Stimulated activated CD4-positive, alpha-beta T cell treated with anti-CD3 and anti-CD28 coated beads, Interleukin-12 subunit alpha, Interleukin-12 subunit beta, amount 100 ng/mL, for 48 hours (primary cell): ENCODE measurements at regions not wholly inside any gene's neighbourhood (a gene's known extent, or its start where the extent isn't known, plus 50 kb on each side); places are given as distances from the start of the nearest gene placed in this dataset.

Experiments used
- DNase-seq, 3 donors: peaks; one replicate each; pipeline ENCODE4 v3.0.0-alpha.2; 2020; ENCODE audit warnings: low read depth in 2 of 3, low spot score in 1 of 3

- DNase-seq: no peak
Measured at GRCh38 chr5:2658881-2659470, 92.5 kb downstream of the IRX2 start.

GRCh38 chr5:2658447-2658846 is 93.0 kb downstream of the IRX2 start:
- DNase-seq: no peak

GRCh38 chr5:2657151-2657550 is 94.3 kb downstream of the IRX2 start:
- no peak for DNase-seq

GRCh38 chr5:2656206-2656605 is 95.3 kb downstream of the IRX2 start:
- no peak for DNase-seq

- DNase-seq: no peak
Measured at GRCh38 chr5:2653991-2654390, 97.5 kb downstream of the IRX2 start.

GRCh38 chr5:2651116-2651515 is 100.4 kb downstream of the IRX2 start:
- DNase-seq: no peak

GRCh38 chr5:2642684-2643345 is 108.7 kb downstream of the IRX2 start:
- no peak for DNase-seq

GRCh38 chr5:2640717-2641116 is 110.8 kb downstream of the IRX2 start:
- no peak for DNase-seq

- DNase-seq: no peak
Measured at GRCh38 chr5:2639425-2639824, 112.1 kb downstream of the IRX2 start.

- DNase-seq: no peak
Measured at GRCh38 chr5:2634399-2635176, 116.9 kb downstream of the IRX2 start.

GRCh38 chr5:2633992-2634391 is 117.5 kb downstream of the IRX2 start:
- DNase-seq: no peak

GRCh38 chr5:2631758-2632157 is 119.7 kb downstream of the IRX2 start:
- no peak for DNase-seq

- DNase-seq: no peak
Measured at GRCh38 chr5:2629045-2629444, 122.4 kb downstream of the IRX2 start.

GRCh38 chr5:2627867-2628266 is 123.6 kb downstream of the IRX2 start:
- DNase-seq: no peak

- DNase-seq: no peak
Measured at GRCh38 chr5:2626572-2626971, 124.9 kb downstream of the IRX2 start.

- DNase-seq: no peak
Measured at GRCh38 chr5:2622866-2623265, 128.6 kb downstream of the IRX2 start.

- no peak for DNase-seq
Measured at GRCh38 chr5:2621631-2622030, 129.8 kb downstream of the IRX2 start.

GRCh38 chr5:2619216-2619615 is 132.3 kb downstream of the IRX2 start:
- no peak for DNase-seq

GRCh38 chr5:2617461-2617860 is 134.0 kb downstream of the IRX2 start:
- DNase-seq: no peak

- DNase-seq: no peak
Measured at GRCh38 chr5:2615917-2616316, 135.6 kb downstream of the IRX2 start.

- DNase-seq: no peak
Measured at GRCh38 chr5:2614571-2614970, 136.9 kb downstream of the IRX2 start.

- no peak for DNase-seq
Measured at GRCh38 chr5:2611659-2612058, 139.8 kb downstream of the IRX2 start.
